ENCODE measurements at regions not wholly inside any gene's neighbourhood (a gene's known extent, or its start where the extent isn't known, plus 50 kb on each side); places are given as distances from the start of the nearest gene placed in this dataset.

DNA sequence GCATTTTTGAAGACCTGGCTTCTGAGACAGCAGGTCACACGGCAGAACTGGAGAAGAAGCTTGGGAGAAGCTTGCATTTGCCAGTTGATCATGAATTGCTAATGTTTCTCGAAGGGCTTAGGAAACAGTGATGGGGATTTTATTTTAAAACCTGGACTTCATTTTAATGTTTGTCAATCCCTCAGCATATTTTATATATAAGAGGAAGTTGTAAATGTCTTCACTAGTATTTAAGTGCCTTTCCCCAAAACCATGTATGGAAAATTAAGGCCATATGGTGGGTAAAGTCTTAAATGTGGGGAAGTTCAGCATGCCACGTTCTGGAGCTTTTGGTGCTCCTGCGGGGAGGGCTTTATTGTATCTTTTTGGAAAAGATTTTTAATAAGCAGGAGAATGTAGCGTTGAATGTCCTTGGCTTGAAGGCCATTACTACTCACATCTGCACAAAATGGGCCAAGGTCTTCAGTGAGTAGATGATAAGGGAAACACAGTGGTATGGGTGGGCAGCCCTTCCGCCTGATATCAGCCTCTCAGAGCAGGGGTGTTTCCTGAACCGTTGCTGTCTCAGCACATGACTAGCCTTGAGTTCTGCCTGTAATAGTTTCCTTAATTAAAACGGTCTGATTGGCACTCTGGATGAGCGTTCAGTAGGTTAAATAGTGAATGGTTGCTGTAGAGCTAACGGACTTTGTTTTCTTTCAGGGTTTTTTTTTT, 511.4 kb downstream of the PCNX1 start:
- TF ChIP-seq POLR2A (IDR thresholded peaks at IDR 0.05) (no peak), EP300 (IDR thresholded peaks at IDR 0.05) (no peak), POLR2AphosphoS5 (IDR thresholded peaks at IDR 0.05) (no peak)
- TF ChIP-seq, protein P1, sequence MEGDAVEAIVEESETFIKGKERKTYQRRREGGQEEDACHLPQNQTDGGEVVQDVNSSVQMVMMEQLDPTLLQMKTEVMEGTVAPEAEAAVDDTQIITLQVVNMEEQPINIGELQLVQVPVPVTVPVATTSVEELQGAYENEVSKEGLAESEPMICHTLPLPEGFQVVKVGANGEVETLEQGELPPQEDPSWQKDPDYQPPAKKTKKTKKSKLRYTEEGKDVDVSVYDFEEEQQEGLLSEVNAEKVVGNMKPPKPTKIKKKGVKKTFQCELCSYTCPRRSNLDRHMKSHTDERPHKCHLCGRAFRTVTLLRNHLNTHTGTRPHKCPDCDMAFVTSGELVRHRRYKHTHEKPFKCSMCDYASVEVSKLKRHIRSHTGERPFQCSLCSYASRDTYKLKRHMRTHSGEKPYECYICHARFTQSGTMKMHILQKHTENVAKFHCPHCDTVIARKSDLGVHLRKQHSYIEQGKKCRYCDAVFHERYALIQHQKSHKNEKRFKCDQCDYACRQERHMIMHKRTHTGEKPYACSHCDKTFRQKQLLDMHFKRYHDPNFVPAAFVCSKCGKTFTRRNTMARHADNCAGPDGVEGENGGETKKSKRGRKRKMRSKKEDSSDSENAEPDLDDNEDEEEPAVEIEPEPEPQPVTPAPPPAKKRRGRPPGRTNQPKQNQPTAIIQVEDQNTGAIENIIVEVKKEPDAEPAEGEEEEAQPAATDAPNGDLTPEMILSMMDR (IDR thresholded peaks at IDR 0.05), result no peak
